ENCODE measurements at regions not wholly inside any gene's neighbourhood (a gene's known extent, or its start where the extent isn't known, plus 50 kb on each side); places are given as distances from the start of the nearest gene placed in this dataset.

DNA sequence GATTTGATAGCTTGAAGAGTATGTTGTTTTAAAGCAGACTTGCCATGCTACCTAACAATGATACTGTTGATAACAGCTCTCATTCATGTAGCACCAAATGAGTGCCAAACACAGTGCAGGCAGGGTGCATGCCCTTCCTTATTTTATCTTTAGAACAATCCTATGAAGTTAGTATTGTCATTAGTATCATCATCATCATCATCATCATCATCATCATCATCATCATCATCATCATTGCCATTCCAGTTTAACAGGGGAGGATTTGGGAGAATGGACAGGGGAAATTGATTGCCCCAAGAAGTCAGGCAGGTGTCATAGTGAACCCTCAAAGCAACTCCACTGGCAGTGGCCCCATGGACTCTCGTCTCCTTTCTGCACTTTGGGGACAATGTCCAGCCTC is 734.9 kb downstream of the VRK1 start:
- Histone ChIP-seq H3K27me3 (ENCODE audit: control insufficient read depth in 2 of 2, insufficient read depth in 2 of 2, low read length in 2 of 2) (no peaks in the 10 kb centered on the region), H3K9me1 (replicated peaks; ENCODE audit: control insufficient read depth, extremely low read depth, insufficient read depth, low read length) (no peaks in the 10 kb centered on the region), H3K36me3 (ENCODE audit: control insufficient read depth in 2 of 2, extremely low read depth in 1 of 2, insufficient read depth in 2 of 2, low read length in 2 of 2) (no peaks in the 10 kb centered on the region), H2AFZ (ENCODE audit: low read depth, low read length) (no peak overlapping the region), H3K4me3 (replicated peaks in 1 of 3; ENCODE audit: insufficient read depth in 1 of 3, low read depth in 1 of 3, low read length in 3 of 3) (no peak overlapping the region), H3K79me2 (ENCODE audit: control insufficient read depth, insufficient read depth, low read length) (no peaks in the 10 kb centered on the region), H4K20me1 (replicated peaks; ENCODE audit: control insufficient read depth, extremely low read depth, insufficient read depth, low read length) (no peaks in the 10 kb centered on the region), H3K9ac (replicated peaks; ENCODE audit: extremely low read depth, insufficient read depth, low read length) (no peak overlapping the region), H3K4me2 (ENCODE audit: insufficient read depth, low read length) (no peak overlapping the region), H3K4me1 (ENCODE audit: control insufficient read depth, extremely low read depth, insufficient read depth, low read length) (no peaks in the 10 kb centered on the region), H3K9me3 (replicated peaks; ENCODE audit: control insufficient read depth, insufficient read depth, low read length) (peaks cover 5% of the 10 kb centered on the region), H3K27ac (ENCODE audit: insufficient read depth, low read depth, low read length) (no peak overlapping the region)
- dilution Hi-C loops (cut with MboI; ENCODE audit: extremely low pct_ligation_motif_present, low sequenced_read_pairs): no loop called here
- intact Hi-C loops (cut with micrococcal nuclease): no loop called here
- BruUV-seq (replicated peaks): no TSS peak
- DNase-seq (ENCODE audit: low read depth, low spot score) (no peak), FAIRE-seq (no peak)
- TF ChIP-seq POLR2AphosphoS5 (IDR thresholded peaks at IDR 0.05; ENCODE audit: insufficient read depth, low read depth, low read length) (no peak), GATA2 (IDR thresholded peaks at IDR 0.05; ENCODE audit: insufficient read depth, insufficient read length, low read depth, low read length) (no peak), JUN (IDR thresholded peaks at IDR 0.05; ENCODE audit: borderline replicate concordance, insufficient read depth, insufficient read length, low read depth) (no peak), MYC (IDR thresholded peaks at IDR 0.05; ENCODE audit: low read depth, low read length) (no peak), POLR2A (IDR thresholded peaks at IDR 0.05; ENCODE audit: low read depth, low read length) (no peak), EZH2 (IDR thresholded peaks at IDR 0.05; ENCODE audit: borderline replicate concordance, low read depth, low read length, severe bottlenecking) (no peak), FOS (IDR thresholded peaks at IDR 0.05; ENCODE audit: borderline replicate concordance, insufficient read depth, low read length) (no peak)
- TF ChIP-seq, protein P1, sequence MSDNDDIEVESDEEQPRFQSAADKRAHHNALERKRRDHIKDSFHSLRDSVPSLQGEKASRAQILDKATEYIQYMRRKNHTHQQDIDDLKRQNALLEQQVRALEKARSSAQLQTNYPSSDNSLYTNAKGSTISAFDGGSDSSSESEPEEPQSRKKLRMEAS (IDR thresholded peaks at IDR 0.05; ENCODE audit: insufficient read depth, insufficient read length): no peak
- TF ChIP-seq, protein P2, sequence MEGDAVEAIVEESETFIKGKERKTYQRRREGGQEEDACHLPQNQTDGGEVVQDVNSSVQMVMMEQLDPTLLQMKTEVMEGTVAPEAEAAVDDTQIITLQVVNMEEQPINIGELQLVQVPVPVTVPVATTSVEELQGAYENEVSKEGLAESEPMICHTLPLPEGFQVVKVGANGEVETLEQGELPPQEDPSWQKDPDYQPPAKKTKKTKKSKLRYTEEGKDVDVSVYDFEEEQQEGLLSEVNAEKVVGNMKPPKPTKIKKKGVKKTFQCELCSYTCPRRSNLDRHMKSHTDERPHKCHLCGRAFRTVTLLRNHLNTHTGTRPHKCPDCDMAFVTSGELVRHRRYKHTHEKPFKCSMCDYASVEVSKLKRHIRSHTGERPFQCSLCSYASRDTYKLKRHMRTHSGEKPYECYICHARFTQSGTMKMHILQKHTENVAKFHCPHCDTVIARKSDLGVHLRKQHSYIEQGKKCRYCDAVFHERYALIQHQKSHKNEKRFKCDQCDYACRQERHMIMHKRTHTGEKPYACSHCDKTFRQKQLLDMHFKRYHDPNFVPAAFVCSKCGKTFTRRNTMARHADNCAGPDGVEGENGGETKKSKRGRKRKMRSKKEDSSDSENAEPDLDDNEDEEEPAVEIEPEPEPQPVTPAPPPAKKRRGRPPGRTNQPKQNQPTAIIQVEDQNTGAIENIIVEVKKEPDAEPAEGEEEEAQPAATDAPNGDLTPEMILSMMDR (IDR thresholded peaks at IDR 0.05; ENCODE audit: extremely low read depth in 1 of 2, insufficient read depth in 1 of 2, low read depth in 1 of 2, low read length in 2 of 2): no peak
- POLR2A ChIA-PET: no interaction called here
- CTCF ChIA-PET: no interaction called here
